GM18517 (cell line): ENCODE measurements at regions not wholly inside any gene's neighbourhood (a gene's known extent, or its start where the extent isn't known, plus 50 kb on each side); places are given as distances from the start of the nearest gene placed in this dataset.

ENCODE experiments used
- ATAC-seq: cut with Tn5 transposase; IDR thresholded peaks from one replicate; pipeline ENCODE4 v1.9.1; 2021; ENCODE audit warnings: mild to moderate bottlenecking, moderate library complexity; ENCODE audit not compliant: unreplicated experiment

- no peak for ATAC-seq
These were observed 91.5 kb upstream of the SCOC start for GRCh38 chr4:140281828-140282552.

DNA sequence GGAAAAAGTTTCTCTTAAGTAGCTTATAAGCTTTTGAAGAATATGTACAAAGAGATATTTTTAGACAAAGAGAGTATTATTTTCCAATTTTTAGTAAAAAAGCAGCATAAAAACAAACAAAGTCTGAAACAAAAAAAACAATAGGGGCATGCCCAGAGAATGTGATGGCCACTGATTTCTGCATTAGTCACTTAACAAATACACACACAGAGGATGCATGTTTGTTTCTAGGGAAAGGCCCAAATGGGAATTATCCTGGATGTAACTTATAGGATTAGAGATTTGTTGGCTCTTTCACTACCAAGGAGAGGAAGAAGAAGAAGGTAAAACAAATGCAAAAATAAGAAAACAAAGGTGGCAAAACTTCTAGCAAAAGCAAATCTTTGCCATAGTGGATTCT, 95.9 kb upstream of the SCOC start:
- ATAC-seq, result no peak

DNA sequence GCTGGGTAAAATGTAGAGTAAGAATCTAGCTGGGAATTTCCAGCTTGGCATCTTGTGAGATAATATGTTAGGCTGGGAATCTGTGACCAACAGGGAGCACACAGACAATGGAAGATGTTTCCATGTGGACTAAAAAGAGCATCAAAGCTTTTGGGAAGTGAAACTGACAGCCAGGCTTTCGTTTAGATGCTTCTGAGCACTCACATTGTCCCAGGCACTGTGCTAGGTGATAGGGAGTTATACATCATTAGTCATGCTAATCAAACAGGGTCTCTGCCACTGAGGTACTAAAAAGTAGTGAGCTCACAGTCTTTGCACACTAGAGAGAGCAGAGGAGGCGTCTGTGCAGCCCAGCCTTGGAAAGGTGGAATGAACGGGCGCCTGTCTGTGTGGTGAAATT, 101.9 kb upstream of the SCOC start:
- no peak for ATAC-seq

DNA sequence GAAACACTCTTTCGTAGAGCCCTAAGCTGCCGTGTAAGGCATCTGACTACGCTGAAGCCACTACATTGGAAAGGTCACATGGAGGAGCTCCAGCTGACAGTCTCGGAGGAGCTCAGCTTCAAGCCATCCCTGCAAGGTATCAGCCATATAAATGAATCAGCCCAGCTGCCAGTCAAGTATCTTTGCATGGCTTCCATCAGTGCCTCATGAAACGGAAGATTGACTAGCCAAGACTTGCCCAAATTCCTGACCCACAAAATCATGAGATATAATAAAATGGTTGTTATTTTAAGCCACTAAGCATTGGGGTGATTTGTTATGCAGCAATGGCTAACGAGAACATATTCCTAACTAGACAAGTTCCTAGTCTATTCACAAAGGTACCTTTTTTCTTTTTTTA, 104.1 kb upstream of the SCOC start:
- no peak for ATAC-seq

- ATAC-seq, result no peak
These were observed 105.1 kb upstream of the SCOC start for GRCh38 chr4:140268186-140268841.

DNA sequence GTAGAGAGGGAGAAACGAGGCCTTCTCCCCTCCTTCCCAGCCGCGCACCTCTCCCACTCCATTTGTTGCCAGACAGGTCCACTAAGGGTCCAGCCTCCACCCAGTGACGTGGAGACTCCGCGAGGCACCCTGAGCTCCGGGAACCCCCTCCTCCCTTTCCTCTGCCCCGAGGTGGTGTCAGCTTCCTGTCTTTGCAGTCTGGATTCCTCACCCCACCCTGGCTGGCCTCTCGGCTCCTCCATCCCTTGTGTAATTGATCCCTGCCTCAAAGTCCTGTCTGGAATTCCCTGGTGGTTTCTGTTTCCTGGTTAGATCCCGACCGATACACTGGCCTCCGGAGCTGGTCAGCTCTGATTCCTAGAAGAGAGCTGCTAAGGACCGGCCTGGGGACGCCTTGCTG, 105.9 kb upstream of the SCOC start:
- no peak for ATAC-seq

DNA sequence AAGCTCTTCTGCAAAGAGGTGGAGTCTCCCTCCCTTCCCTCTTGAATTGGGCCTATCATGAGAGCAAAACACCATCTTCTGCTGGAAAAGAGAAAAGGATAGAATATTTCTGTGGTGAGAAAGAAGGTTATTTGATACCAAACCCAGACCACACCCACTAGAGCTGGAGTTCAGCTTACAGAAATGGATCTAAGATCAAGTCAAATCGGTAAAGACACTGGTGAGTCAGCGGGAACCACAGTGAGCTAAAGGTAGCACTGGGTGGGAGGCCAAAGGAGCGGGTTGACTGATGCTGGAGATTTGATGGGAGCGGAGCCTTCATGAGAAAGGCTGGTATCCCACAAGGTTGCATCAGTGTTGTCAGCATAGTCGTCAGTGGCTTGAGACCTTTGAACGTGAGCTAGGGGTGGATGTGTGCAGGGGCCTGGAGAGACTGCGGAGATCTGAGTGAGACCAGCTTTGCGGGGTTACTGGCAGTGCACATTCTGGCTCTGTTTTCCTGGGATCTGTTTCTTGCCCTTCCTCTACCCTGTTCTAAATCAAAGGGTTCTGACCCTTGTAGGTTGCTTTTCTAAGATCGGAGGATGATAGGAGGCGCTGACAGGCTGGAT, 106.4 kb upstream of the SCOC start:
- ATAC-seq, result no peak

GRCh38 chr4:140260227-140260626, 106.2 kb upstream of the MAML3 start:
- ATAC-seq, result no peak

DNA sequence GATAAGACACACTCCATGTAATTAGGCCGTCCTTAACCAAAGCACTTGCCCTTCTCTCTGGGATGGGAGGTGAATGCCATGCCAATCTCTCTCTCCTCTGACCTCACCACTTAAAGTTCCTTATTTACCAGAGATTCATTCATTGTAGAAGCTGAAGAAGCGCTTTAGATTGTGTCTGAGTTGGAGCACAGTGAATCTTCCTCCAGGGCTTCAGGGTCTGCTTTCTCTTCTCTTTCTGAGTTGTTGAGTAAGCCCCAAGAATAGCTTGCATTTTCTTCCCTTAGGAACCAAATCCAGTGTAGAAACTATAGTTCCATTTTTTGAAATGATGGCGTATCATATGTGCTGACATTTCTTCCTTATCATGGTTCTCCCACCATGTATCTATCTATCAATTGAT, 104.5 kb upstream of the MAML3 start:
- no peak for ATAC-seq

- ATAC-seq, result no peak
These were observed 103.7 kb upstream of the MAML3 start for GRCh38 chr4:140257461-140258305.

DNA sequence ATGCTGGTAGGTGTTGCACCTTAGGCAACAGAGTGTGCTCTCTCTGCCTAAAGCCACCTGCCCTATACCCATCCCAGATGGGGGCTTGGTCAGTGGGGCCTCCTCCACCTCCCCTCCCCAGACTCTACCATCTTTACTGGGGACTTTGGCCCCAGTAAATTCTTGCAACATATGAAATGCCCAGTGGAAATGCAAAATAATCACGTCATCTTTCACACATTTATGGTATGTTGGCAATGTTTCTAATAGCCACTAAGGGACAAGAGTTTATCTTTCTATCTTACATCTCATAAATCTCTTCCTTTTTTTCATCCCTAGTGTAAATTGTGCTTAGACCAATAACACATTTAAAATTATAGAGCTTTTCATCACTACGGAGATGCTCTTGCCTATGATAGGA, 103.0 kb upstream of the MAML3 start:
- no peak for ATAC-seq

- no peak for ATAC-seq
These were observed 102.4 kb upstream of the MAML3 start for GRCh38 chr4:140256335-140256734.

- no peak for ATAC-seq
These were observed 101.9 kb upstream of the MAML3 start for GRCh38 chr4:140255927-140256326.

DNA sequence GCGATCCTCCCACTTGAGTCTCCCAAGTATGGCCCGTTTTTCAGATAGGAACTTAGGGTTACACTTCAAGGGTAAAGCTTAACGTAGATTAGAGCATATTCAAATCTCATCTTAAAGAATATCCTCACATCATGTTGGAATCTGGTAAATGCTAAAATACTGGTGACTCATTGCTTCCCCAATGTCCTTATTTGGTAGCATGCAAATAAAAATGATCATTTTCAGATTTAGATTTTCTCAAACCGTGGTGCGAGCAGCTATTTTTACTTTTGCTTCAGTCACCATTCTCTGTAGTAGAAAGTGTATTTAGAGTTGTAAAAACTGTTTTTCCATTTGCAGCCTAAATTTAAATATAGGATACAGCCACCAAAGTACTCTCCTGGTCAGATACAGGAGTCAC, 101.5 kb upstream of the MAML3 start:
- ATAC-seq, result no peak

GRCh38 chr4:140254651-140255299, 100.8 kb upstream of the MAML3 start:
- ATAC-seq, result no peak

DNA sequence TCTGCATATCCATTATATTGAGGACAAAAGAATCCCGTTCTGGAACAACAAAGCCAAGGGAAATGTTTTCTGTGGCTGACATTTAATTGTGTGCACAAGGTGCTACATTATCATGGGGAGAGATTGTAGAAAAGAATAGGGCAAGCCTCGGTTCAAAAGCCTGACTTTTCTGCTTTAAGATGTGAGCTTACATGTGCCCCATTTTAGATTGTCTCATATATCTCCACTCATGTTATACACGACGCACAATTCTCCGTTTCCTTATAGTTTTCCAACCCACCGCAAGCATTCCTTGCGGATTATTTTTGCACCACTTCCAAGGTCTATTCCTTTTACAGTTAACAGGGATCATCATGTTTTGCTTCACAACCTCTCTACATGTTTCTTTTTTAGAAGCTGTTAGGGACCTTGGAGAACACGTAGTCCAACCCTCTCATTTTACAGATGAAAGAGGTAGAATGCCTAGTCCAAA, 99.6 kb upstream of the MAML3 start:
- ATAC-seq, result no peak

- ATAC-seq, result no peak
These were observed 99.0 kb upstream of the MAML3 start for GRCh38 chr4:140252742-140253555.

GRCh38 chr4:140252141-140252741, 98.3 kb upstream of the MAML3 start:
- ATAC-seq, result no peak

- no peak for ATAC-seq
These were observed 97.6 kb upstream of the MAML3 start for GRCh38 chr4:140251571-140251970.
